PFSK-1 (cell line): ENCODE measurements at regions not wholly inside any gene's neighbourhood (a gene's known extent, or its start where the extent isn't known, plus 50 kb on each side); places are given as distances from the start of the nearest gene placed in this dataset.

Experiments
- FOXP2 ChIP-seq: optimal IDR thresholded peaks from 2 replicates; pipeline ENCODE3; 2011; ENCODE audit warnings: borderline replicate concordance, control low read depth, inconsistent platforms; ENCODE audit not compliant: insufficient read depth; ENCODE audit errors: extremely low read length, extremely low read depth
- POLR2AphosphoS5 ChIP-seq: IDR thresholded peaks from 2 replicates; pipeline ENCODE4 v1.6.1; 2012; ENCODE audit warnings: low read depth, mild to moderate bottlenecking, control low read depth, low read length, moderate library complexity
- REST ChIP-seq, 2 experiments: IDR thresholded peaks; 2 replicates each; pipeline versions ENCODE4 v1.6.1 to v1.8.0; 2011 to 2012; ENCODE audit warnings: low read depth in 2 of 2, low read length in 2 of 2, control low read depth in 1 of 2, inconsistent platforms in 1 of 2, mild to moderate bottlenecking in 1 of 2, moderate library complexity in 1 of 2; ENCODE audit not compliant: insufficient read depth in 1 of 2
- SIN3A ChIP-seq: IDR thresholded peaks from 2 replicates; pipeline ENCODE4 v1.6.1; 2012; ENCODE audit warnings: mild to moderate bottlenecking, low read length, moderate library complexity, borderline replicate concordance; ENCODE audit not compliant: insufficient read depth
- TAF1 ChIP-seq: IDR thresholded peaks from 2 replicates; pipeline ENCODE4 v1.6.1; 2012; ENCODE audit warnings: low read length, control low read depth, borderline replicate concordance; ENCODE audit not compliant: insufficient read depth

- no peak for TF ChIP-seq REST (IDR thresholded peaks at IDR 0.05; ENCODE audit: insufficient read depth in 1 of 2, low read depth in 2 of 2, low read length in 2 of 2)
- no peak for TF ChIP-seq POLR2AphosphoS5
- no peak for TF ChIP-seq SIN3A
- no peak for TF ChIP-seq FOXP2
- no peak for TF ChIP-seq TAF1
Observed at GRCh38 chr3:193829781-193830180, 236.8 kb downstream of the OPA1 start.
